NCI-H146 treated with DMSO at 0.1 percent for 48 hours (cell line): ENCODE measurements at regions not wholly inside any gene's neighbourhood (a gene's known extent, or its start where the extent isn't known, plus 50 kb on each side); places are given as distances from the start of the nearest gene placed in this dataset.
"Not testable (repeated sequence)": the region's sequence is repeated elsewhere in the genome, so short reads cannot be mapped to it uniquely, and the experiment has no call there.

ENCODE experiments used
- DNase-seq: peaks from one replicate; lab custom pipeline; 2025; ENCODE audit not compliant: unreplicated experiment; lab: John Stamatoyannopoulos, UW

DNA sequence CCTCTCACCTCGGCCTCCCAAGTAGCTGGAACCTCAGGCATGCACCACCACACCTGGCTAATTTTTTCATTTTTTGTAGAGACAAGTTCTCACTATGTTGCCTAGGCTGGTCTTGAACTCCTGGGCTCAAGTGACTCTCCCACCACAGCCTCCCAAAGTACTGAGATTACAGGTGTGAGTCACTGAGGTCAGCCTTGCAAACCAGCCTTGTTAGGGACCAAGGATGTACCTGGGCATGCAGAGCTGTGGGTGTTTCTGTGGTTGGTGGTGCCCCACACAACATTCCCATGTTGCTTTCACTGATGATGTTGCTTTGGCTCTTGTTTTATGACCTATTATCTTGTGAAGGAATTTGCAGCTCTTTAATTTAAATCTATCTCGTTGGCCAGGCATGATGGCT is 54.8 kb downstream of the OTUD1 start:
- no peak for DNase-seq

DNA sequence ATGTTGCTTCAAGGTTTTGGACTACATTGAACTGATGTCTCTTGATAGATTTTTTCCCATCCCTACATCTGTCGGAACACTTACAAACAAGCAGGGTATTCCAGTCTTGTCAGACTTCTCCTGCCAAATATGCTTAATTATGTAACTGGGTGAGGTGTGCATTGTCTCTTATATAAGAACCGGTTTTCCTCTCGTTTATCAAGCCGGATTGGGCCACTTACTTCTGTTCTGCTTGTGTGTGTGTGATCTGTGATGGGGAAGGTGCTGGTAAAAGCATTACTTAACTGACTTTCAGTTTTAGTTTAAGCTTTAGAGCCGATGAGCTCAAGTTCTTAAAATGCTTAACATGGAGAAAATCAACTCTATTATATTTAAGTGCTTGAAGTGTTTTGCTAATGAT is 57.9 kb downstream of the OTUD1 start:
- DNase-seq, result no peak

DNA sequence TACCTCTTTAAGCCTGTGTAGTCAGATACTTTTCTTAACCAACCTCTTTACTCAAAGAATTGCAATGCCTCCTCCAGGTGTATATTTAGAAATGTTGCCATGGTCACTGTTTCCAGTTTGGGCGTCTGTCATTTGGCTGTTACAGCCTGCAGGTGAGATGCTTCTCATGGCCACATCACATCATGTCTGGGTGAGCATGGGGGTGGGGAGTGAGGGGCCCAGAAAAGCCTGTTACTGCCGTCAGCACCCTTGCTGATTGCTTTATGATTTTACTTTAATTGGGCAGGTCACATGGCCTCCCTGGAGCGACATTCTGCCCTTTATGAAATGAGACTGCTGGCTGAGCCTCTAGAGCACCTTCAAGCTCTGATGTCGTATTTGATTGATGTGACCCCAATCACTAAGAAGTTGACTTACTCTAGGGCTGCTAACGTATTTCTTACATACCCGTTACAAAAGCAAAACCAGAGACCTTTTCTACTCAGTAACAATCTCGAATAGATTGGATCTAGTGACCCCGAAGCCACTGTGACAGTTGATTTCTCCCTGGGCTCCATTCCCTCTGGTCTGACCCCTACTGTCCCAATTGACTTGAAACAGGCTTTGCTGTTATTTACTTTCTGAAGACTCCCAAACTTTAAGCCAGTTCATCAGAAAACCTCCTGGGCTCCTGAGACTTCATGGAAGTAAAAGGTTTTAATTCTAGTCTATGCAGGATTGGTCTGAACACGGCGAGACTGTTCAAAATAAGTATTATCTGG is 60.7 kb downstream of the OTUD1 start:
- DNase-seq, result no peak

DNA sequence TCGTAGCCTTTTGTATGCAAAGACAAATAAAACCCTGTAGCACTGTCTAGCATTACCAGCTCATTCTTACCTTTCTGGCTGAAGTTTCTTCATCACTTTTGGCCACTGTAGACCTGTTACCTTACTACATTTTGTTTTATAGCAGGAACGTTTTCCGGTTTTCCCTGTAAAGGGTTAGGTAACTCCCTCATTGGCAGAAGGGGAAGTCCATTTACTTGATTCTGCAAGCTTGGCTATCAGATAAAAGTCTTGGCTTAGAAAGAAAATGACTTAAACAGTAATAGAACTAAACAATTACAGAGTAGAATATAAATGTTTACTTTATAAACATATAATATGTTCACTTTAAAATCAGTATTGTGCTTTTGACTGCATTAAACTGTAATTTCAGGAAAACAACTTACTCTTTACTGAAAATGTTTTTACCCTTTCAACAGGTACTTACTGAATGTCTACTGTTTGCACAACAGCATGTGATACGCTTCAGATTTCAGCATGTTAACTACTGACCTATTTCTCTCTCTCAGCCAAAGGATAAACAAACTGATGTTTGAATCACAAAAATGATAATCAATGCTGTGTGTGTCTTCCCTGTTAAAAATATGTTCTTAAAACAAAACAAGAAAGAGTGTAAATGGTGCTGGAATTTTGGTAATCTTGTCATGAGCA is 67.1 kb downstream of the OTUD1 start:
- no peak for DNase-seq

DNA sequence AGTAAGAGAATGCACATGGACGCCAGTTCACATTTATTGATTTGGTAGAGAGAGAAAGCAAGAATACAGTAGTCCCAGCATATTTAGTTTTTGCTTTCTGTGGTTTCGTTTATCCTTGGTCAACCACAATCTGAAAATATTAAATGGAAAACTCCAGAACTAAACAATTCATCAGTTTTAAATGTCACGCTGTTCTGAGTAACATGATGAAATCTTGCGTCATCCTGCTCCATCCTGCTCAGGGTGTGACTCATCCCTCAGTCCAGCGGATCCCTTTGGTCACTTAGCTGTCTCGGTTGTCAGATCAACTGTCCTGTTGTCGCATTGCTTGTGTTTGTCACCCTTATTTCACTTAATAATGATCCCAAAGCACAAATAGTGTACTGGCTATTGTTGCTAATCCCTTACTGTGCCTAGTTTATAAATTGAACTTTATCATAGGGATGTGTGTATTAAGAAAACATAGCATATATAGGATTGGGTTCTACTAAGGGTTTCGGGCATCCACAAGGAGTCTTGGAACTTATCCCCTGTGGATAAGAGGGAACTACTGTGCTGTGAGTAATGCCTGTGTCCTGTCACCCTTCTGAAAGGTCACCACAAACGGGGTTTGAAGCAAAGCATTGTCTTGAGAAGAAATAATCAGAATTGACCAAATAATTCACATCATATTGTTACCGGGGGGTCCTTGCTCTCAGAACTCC is 73.6 kb downstream of the OTUD1 start:
- DNase-seq, result no peak

DNA sequence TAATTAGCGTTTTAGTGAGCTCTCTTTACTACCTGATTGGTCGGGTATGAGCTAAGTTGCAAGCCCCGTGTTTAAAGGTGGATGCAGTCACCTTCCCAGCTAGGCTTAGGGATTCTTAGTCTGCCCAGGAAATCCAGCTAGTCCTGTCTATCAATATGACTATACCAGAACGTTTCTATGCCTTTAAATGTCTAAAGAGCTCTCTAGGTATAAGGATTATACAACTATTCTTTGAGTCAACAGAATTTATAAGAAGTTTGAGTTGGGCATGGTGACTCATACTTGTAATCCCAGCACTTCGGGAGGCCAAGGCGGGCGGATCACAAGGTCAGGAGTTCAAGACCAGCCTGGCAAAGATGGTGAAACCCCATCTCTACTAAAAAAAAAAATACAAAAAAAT is 74.7 kb downstream of the OTUD1 start:
- not testable (repeated sequence) for DNase-seq

DNA sequence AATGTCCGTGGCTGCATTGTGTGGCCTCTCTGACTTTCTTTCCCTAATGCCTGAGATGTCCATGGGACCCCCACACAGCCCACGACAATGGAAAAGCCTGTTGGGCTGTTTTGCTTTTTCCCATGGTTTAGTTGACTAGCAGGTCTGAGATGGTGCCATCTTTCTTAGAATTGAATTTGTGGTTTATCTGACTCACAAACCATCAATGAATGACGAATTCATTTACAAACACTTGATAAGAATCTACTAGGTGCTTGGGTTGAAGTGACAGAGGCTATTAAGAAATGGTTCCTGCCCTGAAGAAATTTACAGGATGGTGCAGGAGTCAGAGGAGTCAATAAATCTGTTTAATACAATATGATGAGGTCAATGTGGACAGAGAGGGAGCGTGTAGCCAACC is 75.4 kb downstream of the OTUD1 start:
- no peak for DNase-seq

DNA sequence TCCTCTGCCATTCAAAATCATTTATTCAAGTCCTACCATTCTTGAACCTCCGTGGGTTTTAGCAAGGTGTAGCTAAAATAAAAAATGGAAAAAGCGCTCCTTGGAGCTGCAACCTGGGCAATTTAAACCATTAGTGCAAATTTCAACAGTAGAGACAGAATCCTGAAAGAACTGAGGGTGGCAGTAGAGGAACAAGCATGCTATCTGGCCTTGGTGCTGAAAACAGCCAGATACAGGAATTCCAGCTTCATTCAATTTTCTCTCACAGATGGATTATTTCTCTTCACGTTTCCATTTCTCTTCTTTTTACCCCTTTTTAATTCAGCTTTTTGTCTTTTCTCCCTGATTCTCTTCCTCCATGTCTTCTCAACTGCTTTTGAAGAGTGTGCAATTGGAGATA is 77.7 kb downstream of the OTUD1 start:
- no peak for DNase-seq

DNA sequence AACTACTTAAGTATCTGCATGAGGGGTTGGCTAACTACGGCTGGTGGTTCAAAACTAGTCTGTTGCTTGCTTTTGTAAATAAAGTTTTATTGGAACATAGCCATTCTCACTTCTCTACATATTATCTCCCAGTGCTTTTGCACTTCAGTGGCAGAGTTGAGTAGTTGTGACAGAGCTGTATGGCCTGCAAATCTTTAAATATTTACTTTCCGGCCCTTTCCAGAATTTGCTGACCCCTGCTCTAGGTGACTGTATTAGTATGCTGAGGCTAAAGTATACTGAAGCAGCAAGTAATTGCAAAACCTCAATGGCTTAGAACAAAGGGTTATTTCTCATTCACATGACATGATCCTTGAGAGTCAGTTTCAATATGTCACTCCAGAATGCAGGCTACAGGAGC is 78.3 kb downstream of the OTUD1 start:
- no peak for DNase-seq

DNA sequence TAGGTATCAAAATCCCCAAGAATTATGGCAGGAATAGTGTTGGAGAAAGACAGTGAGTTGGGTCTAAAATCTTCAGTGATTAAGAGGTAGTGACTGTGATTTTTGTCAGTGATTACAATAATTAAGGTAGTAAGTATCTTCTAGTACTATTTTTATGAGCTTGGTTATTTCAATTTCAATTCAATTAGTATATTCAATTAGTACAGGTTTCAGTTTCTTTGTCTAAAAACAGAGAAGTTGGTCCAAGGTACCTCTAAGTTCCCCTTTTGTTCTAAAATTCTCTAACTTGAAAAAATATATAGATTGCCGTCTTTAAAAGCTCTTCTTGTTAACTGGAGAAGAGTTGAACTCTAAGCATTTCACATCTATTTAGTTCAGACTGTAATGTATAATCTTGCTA is 82.9 kb downstream of the OTUD1 start:
- no peak for DNase-seq

DNA sequence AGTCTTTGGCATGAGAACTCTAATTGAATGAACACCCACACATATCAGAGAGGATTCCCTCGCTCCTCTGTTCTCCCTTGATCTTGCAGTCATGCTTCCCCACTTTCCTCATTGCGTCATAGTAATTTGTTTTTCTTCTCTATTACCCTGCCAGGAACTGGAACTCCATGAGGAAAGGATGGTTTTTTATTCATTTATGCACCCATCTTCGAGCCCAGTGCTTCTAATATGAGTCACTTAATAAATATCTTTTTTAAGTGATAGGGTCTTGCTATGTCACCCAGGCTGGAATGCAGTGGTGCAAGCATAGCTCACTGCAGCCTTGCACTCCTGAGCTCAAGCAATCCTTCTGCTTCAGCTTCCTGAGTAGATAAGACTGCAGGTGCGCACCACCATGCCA is 83.5 kb downstream of the OTUD1 start:
- DNase-seq, result no peak

DNA sequence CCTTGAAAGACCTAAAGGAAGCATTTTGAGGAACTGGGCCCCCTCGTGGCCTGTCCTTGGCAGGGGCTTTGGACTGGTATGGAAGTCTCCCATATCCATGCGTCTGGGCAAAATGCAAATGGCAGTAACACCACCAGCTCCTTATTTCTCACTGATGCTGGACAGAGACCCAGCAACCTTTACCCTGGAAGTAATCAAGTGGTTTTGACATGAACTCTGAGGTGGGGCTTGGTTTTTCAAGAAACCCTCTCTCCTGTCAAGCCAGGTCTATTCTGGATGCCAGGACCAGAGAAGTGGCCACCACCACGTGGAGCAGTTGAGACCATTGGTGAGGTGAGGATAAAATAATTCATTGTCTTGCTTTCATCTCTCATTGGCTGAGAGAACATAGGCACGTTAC is 84.4 kb downstream of the OTUD1 start:
- no peak for DNase-seq

DNA sequence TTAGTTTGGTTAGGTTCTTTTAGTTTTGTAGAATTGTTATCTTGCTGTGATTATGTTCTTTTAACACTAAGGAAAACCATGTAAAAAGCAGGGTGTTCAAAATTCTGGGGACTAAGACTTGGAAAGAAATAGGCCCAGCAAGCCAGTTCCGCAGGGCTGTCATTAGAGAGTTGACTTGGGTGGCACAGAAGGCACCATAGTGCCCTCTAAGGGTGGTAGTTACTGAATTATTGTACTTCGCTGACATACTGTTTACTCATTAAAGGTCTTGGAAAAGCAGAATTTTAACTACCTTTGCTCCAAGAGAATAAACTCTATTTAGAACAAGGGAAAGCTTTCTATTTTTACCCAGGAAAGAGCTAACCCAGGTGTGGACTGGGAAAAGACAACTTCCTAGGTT is 86.5 kb downstream of the OTUD1 start:
- DNase-seq, result no peak

DNA sequence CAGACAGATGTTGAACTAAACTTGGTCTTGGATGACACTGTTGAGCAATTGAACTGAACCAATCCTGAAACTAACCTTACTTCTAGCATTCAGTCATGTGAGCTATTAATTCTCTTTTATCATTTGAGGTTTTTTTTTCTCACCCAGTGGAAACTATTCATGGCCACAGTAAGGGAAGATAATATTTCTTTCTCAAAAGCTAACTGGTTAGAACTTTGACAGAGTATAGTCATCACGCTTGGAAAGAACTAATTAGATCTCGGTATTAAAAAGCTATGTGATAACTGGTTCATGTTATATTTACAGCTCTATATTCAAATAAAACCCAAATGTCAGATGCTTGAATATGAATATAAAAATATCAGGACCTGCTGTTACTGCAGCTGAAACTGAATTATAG is 89.5 kb downstream of the OTUD1 start:
- no peak for DNase-seq

DNA sequence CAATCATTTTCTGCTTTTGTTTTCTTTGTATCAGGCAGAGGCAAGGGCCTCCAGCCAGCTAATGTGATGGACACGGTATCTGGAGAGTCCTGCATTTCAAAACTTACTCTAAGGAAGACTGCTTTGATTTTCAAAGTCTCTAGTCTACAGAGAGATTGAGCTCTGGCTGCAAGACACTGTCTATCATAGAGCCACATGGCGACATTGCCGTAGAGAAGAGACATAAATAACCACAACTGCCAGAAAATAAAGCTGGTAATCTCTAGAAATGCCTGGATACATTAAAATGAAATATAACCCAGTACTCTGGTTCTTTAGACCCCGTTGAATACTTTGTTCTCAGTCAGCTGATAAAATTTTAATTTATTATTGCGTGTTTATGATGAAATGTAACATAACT is 90.8 kb downstream of the OTUD1 start:
- DNase-seq, result no peak

DNA sequence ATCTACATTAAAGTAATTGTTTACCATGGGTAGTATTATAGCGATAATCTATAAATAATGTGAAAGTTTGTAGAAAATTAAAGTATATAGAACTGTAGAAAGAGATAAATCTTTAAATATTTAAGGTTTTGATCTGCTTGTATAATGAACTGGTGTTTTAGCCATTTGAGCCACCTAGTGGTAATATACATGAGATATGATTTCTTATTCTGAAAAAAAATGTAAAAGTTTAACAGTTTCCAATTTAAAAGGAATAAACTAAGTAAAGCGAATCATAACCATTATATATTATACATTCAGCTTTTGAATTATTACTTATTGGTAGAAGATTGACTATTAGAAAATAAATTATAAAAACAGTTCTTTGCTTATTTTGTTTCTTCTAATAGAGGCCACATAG is 91.2 kb downstream of the OTUD1 start:
- DNase-seq, result no peak

DNA sequence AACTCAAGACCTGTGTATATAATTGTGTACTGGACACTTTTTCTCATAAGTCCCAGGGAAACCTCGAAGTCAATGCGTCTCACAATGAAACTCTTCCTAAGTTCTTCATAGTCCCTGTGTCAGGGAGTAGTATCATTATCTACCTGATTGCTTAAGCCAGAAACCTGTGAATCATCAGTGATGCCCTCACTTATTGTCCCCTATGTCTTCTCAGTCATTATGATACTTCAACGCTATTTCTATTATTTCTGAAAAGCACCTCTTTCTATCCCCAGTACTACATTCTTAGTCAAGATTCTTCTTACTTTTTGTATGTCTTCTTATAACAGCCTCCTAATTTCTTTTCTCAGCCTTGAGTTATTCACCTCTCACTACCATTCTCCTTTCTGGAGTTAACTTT is 94.3 kb downstream of the OTUD1 start:
- no peak for DNase-seq

DNA sequence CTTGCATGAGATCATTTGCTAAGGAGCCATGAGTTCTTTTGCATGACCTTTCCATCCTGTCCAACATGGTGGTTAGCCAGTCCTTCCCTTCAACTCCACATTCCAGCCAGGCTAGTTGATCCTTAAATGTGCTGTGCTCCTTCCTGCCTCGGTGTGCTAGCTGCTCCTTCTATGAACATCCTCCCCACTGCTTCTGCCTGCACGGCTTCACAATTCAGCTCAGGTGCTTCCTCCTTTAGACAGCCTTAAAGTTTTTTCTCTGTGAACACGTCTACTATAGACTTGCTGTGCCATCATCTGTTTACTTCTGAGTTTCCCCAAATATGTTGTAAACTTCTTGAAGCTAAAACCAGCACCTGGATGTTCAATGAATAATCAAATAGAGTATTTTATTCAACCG is 95.5 kb downstream of the OTUD1 start:
- DNase-seq, result no peak

DNA sequence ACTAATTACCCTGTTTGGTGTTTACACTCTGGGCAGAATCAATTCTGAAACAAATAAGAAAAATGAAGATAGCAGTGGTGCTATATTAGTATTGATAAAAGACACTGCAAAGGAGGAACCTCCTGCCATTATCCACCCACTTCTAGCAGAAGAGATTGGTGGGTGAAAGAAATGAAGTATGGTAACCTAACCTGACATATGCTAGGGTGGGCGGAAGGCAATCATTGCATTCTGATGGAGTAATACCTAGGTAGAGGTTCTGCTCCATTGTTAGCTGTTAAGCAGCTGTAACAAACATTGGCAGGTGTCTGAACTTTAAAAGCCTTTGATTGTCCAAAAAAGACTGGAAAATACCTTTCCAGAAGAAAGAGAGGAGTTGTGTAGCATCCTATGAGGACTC is 95.9 kb downstream of the OTUD1 start:
- no peak for DNase-seq

DNA sequence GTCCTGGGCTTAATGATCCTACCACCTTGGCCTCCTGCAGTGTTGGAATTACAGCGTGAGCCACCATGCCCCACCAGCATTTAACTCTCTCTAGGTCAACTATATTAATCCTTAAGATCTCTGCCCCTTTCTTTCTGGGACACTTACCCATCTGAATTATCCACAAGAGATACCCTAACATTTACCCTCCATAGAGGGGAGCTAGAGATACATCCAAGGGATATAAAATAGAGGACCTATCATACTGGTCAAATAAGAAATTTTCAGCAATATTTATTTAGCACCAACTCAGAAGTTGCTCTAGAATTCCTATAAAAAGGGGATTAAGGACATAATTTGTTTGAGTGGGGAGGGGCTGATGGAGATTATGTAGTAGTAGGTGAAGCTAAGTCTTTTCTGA is 96.5 kb downstream of the OTUD1 start:
- no peak for DNase-seq

DNA sequence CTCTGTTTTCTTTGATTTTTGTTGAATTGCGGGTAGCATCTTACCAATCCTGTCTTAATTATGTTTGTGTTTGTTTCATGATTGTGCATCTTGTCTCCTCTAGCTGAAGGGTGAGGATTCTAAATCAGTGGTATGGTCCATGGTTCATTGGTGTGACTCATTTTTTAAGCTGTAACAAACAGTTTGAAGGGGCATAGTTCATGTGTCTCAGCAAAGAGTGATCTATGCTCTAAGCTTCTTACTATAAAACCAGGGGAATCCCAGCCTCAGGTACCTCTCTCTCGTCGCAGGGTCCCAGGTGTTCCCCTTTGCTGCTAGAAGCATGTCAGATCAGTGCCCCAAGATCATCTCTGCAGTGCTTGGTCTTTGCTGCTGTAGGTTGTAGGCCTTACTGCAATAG is 100.1 kb downstream of the OTUD1 start:
- no peak for DNase-seq

DNA sequence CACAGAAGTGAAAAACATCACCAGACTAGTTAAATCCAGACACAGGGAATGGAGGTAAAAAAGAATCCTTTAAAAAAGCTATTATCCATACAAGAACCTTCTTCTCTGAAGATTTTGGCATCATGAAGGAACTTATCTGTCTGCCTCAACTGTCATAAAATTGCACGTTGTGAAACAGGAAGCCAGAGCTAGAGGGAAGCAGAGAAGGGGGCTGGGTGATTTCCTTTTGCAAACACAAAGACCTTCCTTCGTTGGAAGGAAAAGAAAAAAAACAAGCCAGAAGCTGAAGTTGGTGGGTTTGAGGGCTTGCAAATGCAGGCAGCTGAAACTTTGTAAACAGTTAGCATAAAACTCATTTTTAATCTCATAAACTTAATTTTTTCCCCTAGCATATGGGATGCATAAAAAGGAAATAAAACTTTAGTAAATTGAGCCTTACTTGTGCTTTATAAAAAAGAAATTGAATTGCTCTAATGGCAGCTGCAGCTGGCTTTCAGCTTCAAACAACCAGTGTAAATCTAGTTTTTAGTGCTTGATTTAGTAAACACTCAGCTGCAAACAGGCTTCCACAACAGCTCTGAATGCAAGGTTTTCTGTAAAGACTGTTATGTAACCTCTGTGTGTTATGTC is 101.6 kb downstream of the OTUD1 start:
- no peak for DNase-seq
